Liver (tissue), 8 donors: ENCODE measurements at regions not wholly inside any gene's neighbourhood (a gene's known extent, or its start where the extent isn't known, plus 50 kb on each side); places are given as distances from the start of the nearest gene placed in this dataset.

Experiments
- DNase-seq: peaks from one replicate; pipeline ENCODE4 v3.0.0-alpha.2; 2017; ENCODE audit warnings: low spot score
- H3K27ac ChIP-seq, 2 donors: one replicate each; pipeline ENCODE4 v1.7.0; 2013; ENCODE audit warnings: inconsistent platforms in 2 of 2, low read length in 2 of 2, control low read depth in 1 of 2, low read depth in 1 of 2, mild to moderate bottlenecking in 1 of 2
- H3K27me3 ChIP-seq, 4 donors: one replicate each; pipeline versions ENCODE4 v1.6.1 to v1.7.0; 2013; ENCODE audit warnings: low read length in 3 of 4, inconsistent platforms in 1 of 4, mild to moderate bottlenecking in 1 of 4, moderate library complexity in 1 of 4; ENCODE audit not compliant: control insufficient read depth in 4 of 4, insufficient read depth in 4 of 4
- H3K36me3 ChIP-seq, 4 donors: one replicate each; pipeline versions ENCODE4 v1.6.1 to v1.7.0; 2013; ENCODE audit warnings: low read length in 3 of 4, mild to moderate bottlenecking in 3 of 4, low read depth in 1 of 4, moderate library complexity in 1 of 4; ENCODE audit not compliant: control insufficient read depth in 4 of 4, insufficient read depth in 3 of 4
- H3K4me1 ChIP-seq, 4 donors: one replicate each; pipeline versions ENCODE4 v1.6.1 to v1.7.0; 2013; ENCODE audit warnings: low read length in 3 of 4, mild to moderate bottlenecking in 3 of 4, moderate library complexity in 1 of 4; ENCODE audit not compliant: control insufficient read depth in 4 of 4, insufficient read depth in 4 of 4
- H3K4me3 ChIP-seq, 3 donors: one replicate each; pipeline versions ENCODE4 v1.6.1 to v1.7.0; 2013; ENCODE audit warnings: low read length in 3 of 3, control low read depth in 1 of 3, low read depth in 1 of 3, mild to moderate bottlenecking in 1 of 3
- H3K9ac ChIP-seq, 2 donors: one replicate each; pipeline ENCODE4 v1.7.0; 2013; ENCODE audit warnings: low read length in 2 of 2, mild to moderate bottlenecking in 2 of 2, moderate library complexity in 2 of 2, control low read depth in 1 of 2, low read depth in 1 of 2
- H3K9me3 ChIP-seq, 4 donors: one replicate each; pipeline versions ENCODE4 v1.6.1 to v1.7.0; 2013; ENCODE audit warnings: low read length in 3 of 4; ENCODE audit not compliant: control insufficient read depth in 4 of 4
- EGR1 ChIP-seq, 2 donors: IDR thresholded peaks; 2 replicates each; pipeline ENCODE4 v1.6.1; 2016 to 2018; ENCODE audit warnings: antibody characterized with exemption in 2 of 2, low read depth in 2 of 2
- FOXA1 ChIP-seq: IDR thresholded peaks from 2 replicates; pipeline ENCODE4 v1.6.1; 2016; ENCODE audit warnings: antibody characterized with exemption
- FOXA2 ChIP-seq: IDR thresholded peaks from 2 replicates; pipeline ENCODE4 v1.6.1; 2016; ENCODE audit warnings: antibody characterized with exemption
- GABPA ChIP-seq, 2 donors: IDR thresholded peaks in 1 of 2; conservative IDR thresholded peaks in 1 of 2; 2 replicates each; pipeline ENCODE4 v1.6.1; 2016; ENCODE audit warnings: antibody characterized with exemption in 2 of 2, mild to moderate bottlenecking in 1 of 2, moderate library complexity in 1 of 2
- HNF4A ChIP-seq, 2 donors: conservative IDR thresholded peaks; 2 replicates each; pipeline ENCODE4 v1.6.1; 2016; ENCODE audit warnings: antibody characterized with exemption in 2 of 2, mild to moderate bottlenecking in 2 of 2
- HNF4G ChIP-seq: IDR thresholded peaks from 2 replicates; pipeline ENCODE4 v1.6.1; 2016; ENCODE audit warnings: antibody characterized with exemption
- JUND ChIP-seq, 2 donors: IDR thresholded peaks; 2 replicates each; pipeline ENCODE4 v1.6.1; 2016; ENCODE audit warnings: antibody characterized with exemption in 2 of 2
- NR2F2 ChIP-seq: IDR thresholded peaks from 2 replicates; pipeline ENCODE4 v1.6.1; 2016; ENCODE audit warnings: antibody characterized with exemption
- RAD21 ChIP-seq, 2 donors: IDR thresholded peaks; 2 replicates each; pipeline ENCODE4 v1.6.1; 2016; ENCODE audit warnings: antibody characterized with exemption in 2 of 2, mild to moderate bottlenecking in 2 of 2
- REST ChIP-seq: IDR thresholded peaks from 2 replicates; pipeline ENCODE4 v1.6.1; 2016; ENCODE audit warnings: antibody characterized with exemption, mild to moderate bottlenecking
- RXRA ChIP-seq, 2 donors: IDR thresholded peaks; 2 replicates each; pipeline ENCODE4 v1.6.1; 2017 to 2018; ENCODE audit warnings: antibody characterized with exemption in 2 of 2, mild to moderate bottlenecking in 1 of 2
- SP1 ChIP-seq: IDR thresholded peaks from 2 replicates; pipeline ENCODE4 v1.6.1; 2018; ENCODE audit warnings: antibody characterized with exemption, mild to moderate bottlenecking
- TAF1 ChIP-seq: conservative IDR thresholded peaks from 2 replicates; pipeline ENCODE4 v1.6.1; 2016; ENCODE audit warnings: antibody characterized with exemption, mild to moderate bottlenecking
- YY1 ChIP-seq: IDR thresholded peaks from 2 replicates; pipeline ENCODE4 v1.6.1; 2016; ENCODE audit warnings: antibody characterized with exemption, mild to moderate bottlenecking
- WGBS: extraction: QIAGEN DNeasy Blood & Tissue Kit; methylation state at CpG from one replicate; pipeline ENCODE4 v1.1.7; 2013; 5-methylcytosine and 5-hydroxymethylcytosine counted together
- TF ChIP-seq, protein P1 (sequence below): fragments of 150-350 bp; IDR thresholded peaks from 2 replicates; pipeline ENCODE4 v1.5.1; 2017; ENCODE audit warnings: improper control_type of control experiment, low read depth, low read length; ENCODE audit not compliant: missing input control
- TF ChIP-seq, protein P2 (sequence below): IDR thresholded peaks from 2 replicates; pipeline ENCODE4 v1.6.1; 2016; ENCODE audit warnings: antibody characterized with exemption
- donor health status: healthy.
- donor health status: healthy.
- donor health status: healthy.
- donor health status: healthy.
- donor health status: healthy.

GRCh38 chr12:4190366-4191063, 83.0 kb upstream of the CCND2 start:
- no peaks in the 10 kb centered on the region for H3K4me1 ChIP-seq
- no peaks in the 10 kb centered on the region for H3K36me3 ChIP-seq
- no peak overlapping the region for H3K27ac ChIP-seq
- DNase-seq = no peak
- no peak for TF ChIP-seq FOXA1
- no peak overlapping the region for H3K4me3 ChIP-seq
- 69% methylated on average over 5 of the region's 5 CpGs for WGBS
- no peak overlapping the region for H3K9ac ChIP-seq
- peaks cover 0 to 3% (median 0%) of the 10 kb centered on the region in 4 donors for H3K27me3 ChIP-seq
- H3K9me3 ChIP-seq = no peaks in the 10 kb centered on the region

- no peak overlapping the region for H3K27ac ChIP-seq
- no peak for DNase-seq
- TF ChIP-seq JUND (IDR thresholded peaks at IDR 0.05) = no peak
- no peak for TF ChIP-seq TAF1
- TF ChIP-seq REST = no peak
- no peak for TF ChIP-seq SP1
- TF ChIP-seq, protein P1, sequence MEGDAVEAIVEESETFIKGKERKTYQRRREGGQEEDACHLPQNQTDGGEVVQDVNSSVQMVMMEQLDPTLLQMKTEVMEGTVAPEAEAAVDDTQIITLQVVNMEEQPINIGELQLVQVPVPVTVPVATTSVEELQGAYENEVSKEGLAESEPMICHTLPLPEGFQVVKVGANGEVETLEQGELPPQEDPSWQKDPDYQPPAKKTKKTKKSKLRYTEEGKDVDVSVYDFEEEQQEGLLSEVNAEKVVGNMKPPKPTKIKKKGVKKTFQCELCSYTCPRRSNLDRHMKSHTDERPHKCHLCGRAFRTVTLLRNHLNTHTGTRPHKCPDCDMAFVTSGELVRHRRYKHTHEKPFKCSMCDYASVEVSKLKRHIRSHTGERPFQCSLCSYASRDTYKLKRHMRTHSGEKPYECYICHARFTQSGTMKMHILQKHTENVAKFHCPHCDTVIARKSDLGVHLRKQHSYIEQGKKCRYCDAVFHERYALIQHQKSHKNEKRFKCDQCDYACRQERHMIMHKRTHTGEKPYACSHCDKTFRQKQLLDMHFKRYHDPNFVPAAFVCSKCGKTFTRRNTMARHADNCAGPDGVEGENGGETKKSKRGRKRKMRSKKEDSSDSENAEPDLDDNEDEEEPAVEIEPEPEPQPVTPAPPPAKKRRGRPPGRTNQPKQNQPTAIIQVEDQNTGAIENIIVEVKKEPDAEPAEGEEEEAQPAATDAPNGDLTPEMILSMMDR = no peak
- no peak for TF ChIP-seq YY1
- TF ChIP-seq RAD21 (IDR thresholded peaks at IDR 0.05) = no peak
- no peak for TF ChIP-seq FOXA2
- no peak for TF ChIP-seq HNF4A (conservative IDR thresholded peaks at IDR 0.05)
- no peak for TF ChIP-seq EGR1 (IDR thresholded peaks at IDR 0.05; ENCODE audit: low read depth in 2 of 2)
- no peak for TF ChIP-seq GABPA (IDR thresholded peaks at IDR 0.05 in 1 of 2, conservative IDR thresholded peaks at IDR 0.05 in 1 of 2)
- TF ChIP-seq FOXA1 = no peak
- no peak for TF ChIP-seq HNF4G
- TF ChIP-seq NR2F2 = no peak
- TF ChIP-seq, protein P2, sequence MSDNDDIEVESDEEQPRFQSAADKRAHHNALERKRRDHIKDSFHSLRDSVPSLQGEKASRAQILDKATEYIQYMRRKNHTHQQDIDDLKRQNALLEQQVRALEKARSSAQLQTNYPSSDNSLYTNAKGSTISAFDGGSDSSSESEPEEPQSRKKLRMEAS = no peak
- no peak for TF ChIP-seq RXRA (IDR thresholded peaks at IDR 0.05)
- no peaks in the 10 kb centered on the region for H3K36me3 ChIP-seq
- H3K27me3 ChIP-seq = peaks cover 0 to 3% (median 0%) of the 10 kb centered on the region in 4 donors
- H3K9ac ChIP-seq = no peak overlapping the region
- WGBS = 89% methylated on average over 12 of the region's 12 CpGs
- no peaks in the 10 kb centered on the region for H3K9me3 ChIP-seq
- no peaks in the 10 kb centered on the region for H3K4me1 ChIP-seq
- no peak overlapping the region for H3K4me3 ChIP-seq
These were observed 83.8 kb upstream of the CCND2 start for GRCh38 chr12:4189721-4190120.
